RKO (cell line): ENCODE measurements at regions not wholly inside any gene's neighbourhood (a gene's known extent, or its start where the extent isn't known, plus 50 kb on each side); places are given as distances from the start of the nearest gene placed in this dataset.
"Not testable (repeated sequence)": the region's sequence is repeated elsewhere in the genome, so short reads cannot be mapped to it uniquely, and the experiment has no call there.

Experiments
- DNase-seq: peaks from one replicate; pipeline ENCODE4 v3.0.0-alpha.2; 2016; ENCODE audit warnings: low spot score

GRCh38 chrX:40788698-40789097 lies 53.4 kb upstream of the MED14 start:
- not testable (repeated sequence) for DNase-seq

- no peak for DNase-seq
Observed at GRCh38 chrX:40792433-40792832, 57.1 kb upstream of the MED14 start.

- DNase-seq, result not testable (repeated sequence)
Observed at GRCh38 chrX:40794829-40795130, 59.4 kb upstream of the MED14 start.

- DNase-seq, result not testable (repeated sequence)
Observed at GRCh38 chrX:40799745-40800144, 64.4 kb upstream of the MED14 start.

GRCh38 chrX:40805404-40805803 lies 70.1 kb upstream of the MED14 start:
- DNase-seq, result no peak

DNA sequence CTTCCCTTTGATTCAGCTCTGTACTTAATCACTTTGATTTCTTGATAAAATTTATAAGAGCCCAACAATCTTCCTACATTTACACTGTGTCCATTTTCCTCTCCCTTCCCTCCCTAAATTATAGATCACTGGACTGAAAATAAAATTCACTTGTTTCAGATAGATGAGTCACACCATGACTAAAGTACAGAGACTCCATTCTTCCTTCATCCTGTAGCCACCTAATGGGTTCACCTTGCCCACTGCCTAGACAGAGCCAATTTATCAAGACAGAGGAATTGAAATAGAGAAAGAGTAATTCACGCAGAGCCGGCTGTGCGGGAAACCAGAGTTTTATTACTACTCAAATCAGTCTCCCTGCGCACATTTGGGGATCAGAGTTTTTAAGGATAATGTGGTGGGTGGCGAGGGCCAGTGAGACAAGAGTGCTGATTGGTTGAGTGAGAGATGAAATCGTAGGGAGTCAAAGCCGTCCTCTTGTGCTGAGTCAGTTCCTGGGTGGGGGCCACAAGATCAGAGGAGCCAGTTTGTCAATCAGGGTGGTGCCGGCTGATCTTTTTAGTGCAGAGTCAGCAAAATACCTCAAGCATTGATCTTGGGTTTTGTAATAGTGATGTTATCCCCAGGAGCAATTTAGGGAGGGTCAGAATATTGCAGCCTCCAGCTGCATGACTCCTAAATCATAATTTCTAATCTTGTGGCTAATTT lies 71.3 kb upstream of the MED14 start:
- DNase-seq, result no peak

DNA sequence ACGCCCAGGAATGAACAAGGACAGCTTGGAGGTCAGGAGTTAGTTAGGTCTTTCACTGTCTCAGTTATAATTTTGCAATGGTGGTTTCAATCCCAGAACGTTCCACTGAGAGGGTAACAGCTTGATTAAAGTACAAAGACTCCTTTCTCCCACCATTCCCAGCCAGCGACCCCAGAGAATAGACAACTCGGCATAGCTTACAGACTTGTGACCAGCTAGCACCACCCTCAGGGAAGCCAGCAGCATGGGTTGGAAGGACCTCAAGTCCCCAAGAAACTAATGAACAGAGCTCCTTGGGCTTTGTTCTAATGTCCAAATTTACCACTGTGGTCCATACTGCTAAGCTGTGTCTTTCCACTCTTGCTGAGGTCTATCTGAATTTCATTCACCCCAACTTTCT lies 72.0 kb upstream of the MED14 start:
- DNase-seq, result no peak

- no peak for DNase-seq
Observed at GRCh38 chrX:40808203-40808602, 72.9 kb upstream of the MED14 start.

- DNase-seq, result peak; percentile 32
Observed at GRCh38 chrX:40809210-40809609, 73.9 kb upstream of the MED14 start.

- not testable (repeated sequence) for DNase-seq
Observed at GRCh38 chrX:40815045-40815444, 79.7 kb upstream of the MED14 start.

- DNase-seq, result no peak
Observed at GRCh38 chrX:40816906-40817305, 81.6 kb upstream of the MED14 start.

DNA sequence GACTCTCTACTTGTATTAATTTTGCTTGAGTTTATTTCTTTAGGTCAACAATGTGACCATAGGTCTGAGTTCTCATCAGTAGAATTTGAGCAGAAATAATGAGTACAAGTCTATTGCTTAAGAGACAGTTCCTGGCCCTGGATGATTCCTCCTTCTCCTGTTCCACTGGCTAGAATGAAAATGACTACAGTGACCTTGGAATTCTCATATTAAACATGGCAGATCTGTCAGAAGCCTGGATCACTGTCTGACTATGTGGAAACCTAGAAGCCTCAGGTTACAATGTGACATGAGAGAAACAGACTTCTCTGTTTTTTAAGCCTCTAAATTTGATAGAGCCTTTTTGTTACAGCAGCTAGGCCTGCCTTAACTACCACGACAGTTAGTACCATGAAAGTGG lies 82.9 kb upstream of the MED14 start:
- DNase-seq, result no peak

- DNase-seq, result no peak
Observed at GRCh38 chrX:40821780-40822179, 86.4 kb upstream of the MED14 start.

DNA sequence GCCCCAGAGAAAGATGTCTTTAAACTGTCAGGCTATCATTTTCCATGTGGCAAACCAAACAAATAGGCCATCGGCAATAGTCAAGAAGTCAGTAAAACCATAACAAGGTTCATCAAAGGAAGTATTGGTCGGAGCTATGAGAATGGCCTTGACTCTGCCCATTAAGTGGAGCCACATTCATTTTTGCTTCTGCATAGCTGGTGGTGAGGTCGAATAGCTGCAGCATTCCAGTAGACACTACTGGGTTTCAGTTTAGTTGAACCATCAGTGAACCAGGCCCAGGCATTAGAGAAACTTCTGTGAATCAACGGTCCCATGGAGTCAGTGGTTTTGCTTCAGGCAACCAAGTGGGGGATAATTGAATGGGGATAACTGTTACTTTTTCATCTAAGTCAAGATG lies 92.0 kb upstream of the MED14 start:
- DNase-seq, result no peak

GRCh38 chrX:40831750-40832149 lies 96.4 kb upstream of the MED14 start:
- DNase-seq, result no peak

- no peak for DNase-seq
Observed at GRCh38 chrX:40832723-40833122, 97.4 kb upstream of the MED14 start.

DNA sequence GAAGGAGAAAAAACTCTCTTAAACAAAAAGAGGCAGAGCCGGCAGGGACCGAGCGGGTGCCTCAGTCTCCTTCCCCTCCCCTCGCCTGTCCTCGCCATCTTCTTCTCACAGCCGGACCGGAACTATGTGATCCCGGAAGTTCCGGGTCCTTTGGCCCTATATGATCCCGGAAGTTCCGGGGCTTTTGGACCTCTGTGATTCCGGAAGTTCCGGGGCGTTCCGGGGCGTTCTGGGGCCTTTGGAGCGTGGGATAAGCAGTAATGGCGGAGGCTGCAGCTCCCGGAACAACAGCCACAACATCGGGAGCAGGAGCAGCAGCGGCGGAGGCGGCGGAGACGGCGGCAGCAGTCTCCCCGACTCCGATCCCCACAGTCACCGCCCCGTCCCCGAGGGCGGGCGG lies 98.9 kb upstream of the MED14 start:
- no peak for DNase-seq

- DNase-seq, result no peak
Observed at GRCh38 chrX:40835526-40835925, 100.2 kb upstream of the MED14 start.

- DNase-seq, result no peak
Observed at GRCh38 chrX:40843643-40844042, 108.3 kb upstream of the MED14 start.

DNA sequence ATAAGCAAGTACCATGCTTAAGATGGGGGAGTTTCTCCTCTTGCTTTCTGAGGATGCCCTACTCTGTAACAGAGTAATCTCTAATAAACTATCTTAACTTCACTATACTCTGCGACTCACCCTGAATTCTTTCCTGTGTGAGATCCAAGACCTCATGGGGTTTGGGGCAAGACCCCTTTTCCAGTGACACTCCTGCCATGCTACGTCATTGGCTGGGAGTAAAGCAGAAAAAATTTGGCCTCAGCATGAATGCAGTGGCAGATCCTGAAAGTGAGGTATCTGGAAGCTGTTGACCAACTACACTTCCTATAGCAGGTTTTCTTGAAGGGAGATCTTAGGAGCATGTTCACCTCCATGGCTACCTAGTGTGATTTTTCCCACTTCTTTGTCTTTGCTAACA lies 109.1 kb upstream of the MED14 start:
- no peak for DNase-seq

GRCh38 chrX:40845331-40845911 lies 110.1 kb upstream of the MED14 start:
- no peak for DNase-seq

GRCh38 chrX:40849906-40850823 lies 114.8 kb upstream of the MED14 start:
- no peak for DNase-seq

DNA sequence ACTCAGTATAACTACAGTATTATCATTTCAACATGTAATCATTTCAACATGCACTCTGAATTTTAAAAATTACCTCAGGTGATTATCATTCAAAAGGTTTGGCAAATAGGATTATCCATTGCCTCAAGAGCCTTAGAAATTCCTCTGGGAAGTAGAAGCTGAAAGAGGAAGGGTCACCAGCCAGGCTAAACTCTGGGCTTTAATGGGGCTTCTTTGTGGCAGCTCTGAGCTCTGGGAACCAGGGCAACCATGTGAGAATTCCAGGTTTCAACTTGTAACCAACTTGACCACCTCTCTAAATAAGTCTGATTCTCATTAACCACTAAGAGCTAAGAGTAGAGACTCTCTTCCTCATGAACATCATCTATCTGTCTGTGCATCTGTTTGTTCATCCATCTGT lies 117.2 kb upstream of the MED14 start:
- DNase-seq, result no peak
